RWPE1 (cell line): ENCODE measurements at regions not wholly inside any gene's neighbourhood (a gene's known extent, or its start where the extent isn't known, plus 50 kb on each side); places are given as distances from the start of the nearest gene placed in this dataset.
A peak's percentile ranks its signal among the peaks of the same experiment; 100 is the strongest.

Experiments used
- CTCF ChIA-PET: fragments of 350-600 bp; sonication (Branson Sonifier 250); formaldehyde crosslinking; extraction: SDS; loops from one replicate; lab custom pipeline; 2021; lab: Yijun Ruan, JAX
- POLR2A ChIA-PET: fragments of 400-600 bp; formaldehyde crosslinking; extraction: SDS; loops from one replicate; lab custom pipeline; 2020; ENCODE audit warnings: antibody characterized with exemption; ENCODE audit not compliant: low non-redundant PET; lab: Yijun Ruan, JAX
- DNase-seq: peaks from one replicate; pipeline ENCODE4 v3.0.0; 2012; ENCODE audit warnings: low spot score
- H3K27ac ChIP-seq: fragments of 450-650 bp; 2 replicates; pipeline ENCODE4 v1.5.1; 2017
- TF ChIP-seq, protein P1 (sequence below): fragments of 450-650 bp; conservative IDR thresholded peaks from 2 replicates; pipeline ENCODE4 v1.5.1; 2017; ENCODE audit warnings: low read depth, mild to moderate bottlenecking

DNA sequence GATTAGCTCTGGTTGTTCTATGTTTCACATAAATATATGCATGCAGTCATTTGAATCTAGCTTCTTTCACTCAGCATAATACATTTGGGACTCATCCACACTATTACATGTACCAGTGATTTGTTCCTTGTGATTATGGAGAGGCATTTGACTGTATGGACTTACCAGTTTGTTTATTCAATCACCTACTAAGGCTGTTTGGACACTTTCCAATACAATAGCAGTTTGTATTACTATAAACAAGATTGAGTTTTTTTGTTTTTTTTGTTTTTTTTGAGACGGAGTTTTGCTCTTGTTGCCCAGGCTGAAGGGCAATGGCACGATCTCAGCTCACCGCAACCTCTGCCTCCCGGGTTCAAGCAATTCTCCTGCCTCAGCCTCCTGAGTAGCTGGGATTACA lies 109.8 kb upstream of the DST start:
- DNase-seq = no peak
- no peak overlapping the region for H3K27ac ChIP-seq
- CTCF ChIA-PET = interaction anchor here (0.7 kb wide), 1 partner anchor 130 kb away, joined by 5 read pairs; no protein-coding TSS in a partner anchor
- TF ChIP-seq, protein P1, sequence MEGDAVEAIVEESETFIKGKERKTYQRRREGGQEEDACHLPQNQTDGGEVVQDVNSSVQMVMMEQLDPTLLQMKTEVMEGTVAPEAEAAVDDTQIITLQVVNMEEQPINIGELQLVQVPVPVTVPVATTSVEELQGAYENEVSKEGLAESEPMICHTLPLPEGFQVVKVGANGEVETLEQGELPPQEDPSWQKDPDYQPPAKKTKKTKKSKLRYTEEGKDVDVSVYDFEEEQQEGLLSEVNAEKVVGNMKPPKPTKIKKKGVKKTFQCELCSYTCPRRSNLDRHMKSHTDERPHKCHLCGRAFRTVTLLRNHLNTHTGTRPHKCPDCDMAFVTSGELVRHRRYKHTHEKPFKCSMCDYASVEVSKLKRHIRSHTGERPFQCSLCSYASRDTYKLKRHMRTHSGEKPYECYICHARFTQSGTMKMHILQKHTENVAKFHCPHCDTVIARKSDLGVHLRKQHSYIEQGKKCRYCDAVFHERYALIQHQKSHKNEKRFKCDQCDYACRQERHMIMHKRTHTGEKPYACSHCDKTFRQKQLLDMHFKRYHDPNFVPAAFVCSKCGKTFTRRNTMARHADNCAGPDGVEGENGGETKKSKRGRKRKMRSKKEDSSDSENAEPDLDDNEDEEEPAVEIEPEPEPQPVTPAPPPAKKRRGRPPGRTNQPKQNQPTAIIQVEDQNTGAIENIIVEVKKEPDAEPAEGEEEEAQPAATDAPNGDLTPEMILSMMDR = no peak
- POLR2A ChIA-PET = no interaction called here

DNA sequence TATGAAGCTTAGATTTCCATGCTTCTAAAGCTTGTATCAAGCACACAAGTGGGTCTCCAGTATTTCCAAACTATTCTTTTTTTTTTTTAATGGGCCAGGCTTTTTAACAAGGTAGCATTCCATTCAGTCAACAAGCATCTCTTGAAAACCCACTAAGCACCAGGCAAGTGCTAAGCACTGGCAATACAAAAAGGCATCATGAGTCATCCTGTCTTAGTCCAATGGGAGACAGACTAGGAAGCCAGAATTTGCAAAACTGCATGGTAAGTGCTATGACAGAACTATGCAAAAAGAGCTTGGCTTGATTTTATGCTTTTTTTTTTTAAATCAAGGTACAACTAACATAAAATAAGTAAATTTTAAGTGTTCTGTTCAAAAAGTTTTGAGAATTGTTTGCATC lies 109.3 kb upstream of the DST start:
- H3K27ac ChIP-seq = no peak overlapping the region
- no peak for DNase-seq
- TF ChIP-seq, protein P1 = no peak
- POLR2A ChIA-PET = no interaction called here
- CTCF ChIA-PET = interaction anchor here (0.6 to 0.7 kb wide), 3 partner anchors 99 to 173 kb away, joined by 3 to 5 read pairs (median 5); no protein-coding TSS in a partner anchor

DNA sequence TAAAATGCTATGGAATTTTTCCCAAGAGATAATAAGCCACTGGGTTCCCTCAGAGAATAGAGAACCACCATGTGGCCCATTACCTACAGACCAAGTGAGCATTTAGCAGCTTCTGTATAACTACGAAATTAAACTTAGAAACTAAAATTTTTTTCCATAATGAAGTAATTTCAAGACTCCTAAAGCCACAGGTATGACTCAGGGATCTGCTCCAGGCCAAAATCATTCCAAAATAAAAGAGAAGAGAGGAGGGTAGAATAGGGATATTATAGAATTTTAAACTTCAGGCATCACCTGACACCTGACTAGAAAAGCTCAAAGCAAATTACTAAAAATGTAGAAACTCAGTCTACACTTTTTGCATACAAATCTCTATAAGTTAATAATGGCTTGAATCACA lies 108.9 kb upstream of the DST start:
- no peak for DNase-seq
- ChIA-PET POLR2A (no interaction called here), CTCF (interaction anchor here (0.6 to 0.7 kb wide), 2 partner anchors 99 to 173 kb away, joined by 3 to 5 read pairs; no protein-coding TSS in a partner anchor)
- no peak overlapping the region for H3K27ac ChIP-seq
- TF ChIP-seq, protein P1 = no peak

DNA sequence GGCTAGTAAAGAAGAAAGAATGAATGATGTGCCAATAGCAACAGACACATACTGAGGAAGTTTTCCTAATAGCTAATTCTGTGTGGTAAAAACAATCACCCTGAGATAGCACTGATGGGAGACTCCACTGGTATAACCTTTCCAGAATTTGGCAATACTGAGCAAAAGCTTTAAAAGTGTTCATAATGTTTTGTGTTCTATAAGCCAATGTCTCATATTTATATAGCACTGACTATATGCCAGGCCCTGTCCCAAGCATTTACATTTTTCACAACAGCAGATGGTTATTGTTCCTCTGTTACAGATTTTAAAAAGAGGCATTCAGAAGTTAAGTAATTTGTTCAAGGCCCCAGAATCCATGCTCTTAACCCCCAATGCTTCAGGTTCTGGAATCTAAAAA lies 108.0 kb upstream of the DST start:
- CTCF ChIA-PET = no interaction called here
- no peak overlapping the region for H3K27ac ChIP-seq

GRCh38 chr6:56749632-56750151 lies 107.0 kb upstream of the DST start:
- peak overlapping the region; percentile 91 for H3K27ac ChIP-seq
- TF ChIP-seq, protein P1 = no peak
- CTCF ChIA-PET = no interaction called here
- POLR2A ChIA-PET = no interaction called here
- DNase-seq = peak; percentile 80

More for the DNA sequence above, 108.0 kb upstream of the DST start:
- TF ChIP-seq, protein P1 = no peak
- POLR2A ChIA-PET = no interaction called here
- DNase-seq = no peak

DNA sequence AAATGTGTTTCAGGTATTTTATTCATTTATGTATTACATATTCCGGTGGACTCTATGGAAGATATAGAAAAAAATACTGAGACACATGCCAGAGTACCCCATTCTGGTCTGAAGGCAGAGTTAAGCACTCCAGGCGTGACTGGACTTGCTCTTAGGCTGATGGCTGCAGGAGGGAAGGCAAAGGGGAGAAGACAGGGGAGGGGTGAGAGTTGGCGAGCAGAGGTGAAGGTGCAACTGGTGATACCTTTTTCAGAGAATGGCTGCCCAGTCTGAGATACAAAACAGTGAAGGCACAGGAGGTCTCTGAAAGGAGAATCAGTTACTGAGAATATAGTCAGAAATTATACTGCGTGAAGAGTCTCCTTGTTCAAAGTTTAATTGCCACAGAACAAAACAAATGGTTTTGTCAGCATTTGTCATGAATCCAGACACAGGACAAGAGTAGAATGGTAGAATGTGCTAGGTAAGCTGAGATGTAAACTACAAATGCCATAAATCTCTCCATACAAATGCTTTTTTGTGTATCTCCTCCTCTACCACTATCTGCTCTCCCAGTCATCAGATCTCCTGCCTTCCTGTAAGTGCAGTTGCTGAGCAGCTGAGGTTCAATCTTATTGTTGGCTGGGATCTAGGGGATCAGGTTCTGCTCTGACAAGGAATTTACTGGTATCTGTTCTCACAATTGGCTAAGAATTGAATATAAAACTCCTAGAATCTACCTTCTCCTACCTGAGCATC lies 104.2 kb upstream of the DST start:
- TF ChIP-seq, protein P1 = no peak
- CTCF ChIA-PET = no interaction called here
- no peak for DNase-seq
- POLR2A ChIA-PET = no interaction called here
- H3K27ac ChIP-seq = peak overlapping the region; percentile 50
